ENCODE measurements at regions not wholly inside any gene's neighbourhood (a gene's known extent, or its start where the extent isn't known, plus 50 kb on each side); places are given as distances from the start of the nearest gene placed in this dataset.

DNA sequence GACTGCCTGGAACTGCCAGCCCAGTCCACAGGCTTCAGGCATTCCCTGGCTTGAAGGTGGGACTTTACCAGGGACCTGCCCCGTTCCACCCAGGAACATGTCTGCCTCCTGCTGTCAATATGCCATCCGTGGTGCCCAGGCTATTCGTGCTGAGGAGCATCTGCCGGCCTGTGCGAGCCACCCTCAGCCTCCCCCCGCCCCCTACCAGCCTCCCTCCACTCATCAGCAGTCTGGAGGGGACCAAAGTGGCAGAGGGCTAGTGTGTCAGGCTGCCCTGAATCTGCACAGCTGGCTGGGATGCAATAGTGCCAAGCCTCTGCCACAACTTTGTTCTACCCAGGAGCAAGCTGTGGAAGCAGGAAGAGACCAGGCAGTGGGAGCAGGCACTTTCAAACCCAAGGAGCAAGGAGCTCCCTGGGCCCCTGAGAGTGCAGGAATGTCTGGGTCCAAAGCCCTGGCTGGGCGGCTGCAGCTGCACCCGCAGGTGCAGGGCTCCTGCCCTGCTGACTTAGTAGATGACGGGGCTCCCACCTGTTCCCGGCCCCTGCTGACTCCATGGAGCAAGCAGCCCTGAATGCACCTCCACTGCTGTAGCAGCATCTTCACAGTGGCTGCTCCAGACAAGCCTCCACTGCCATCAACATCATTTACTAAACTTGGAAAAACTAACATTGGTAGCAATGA lies 423.2 kb downstream of the RERGL start:
- no peak overlapping the region for H3K27ac ChIP-seq (ENCODE audit: low read length)
- no peaks in the 10 kb centered on the region for H3K36me3 ChIP-seq (replicated peaks; ENCODE audit: insufficient read depth, low read length)
- no peaks in the 10 kb centered on the region for H3K79me2 ChIP-seq (ENCODE audit: low read length)
- DNase-seq, result no peak
- no peak overlapping the region for H3K4me3 ChIP-seq (ENCODE audit: low read length)
- no peak overlapping the region for H2AFZ ChIP-seq (ENCODE audit: low read length)
- H3K9me2 ChIP-seq (replicated peaks; ENCODE audit: insufficient read depth, low read length), result no peaks in the 10 kb centered on the region
- no peak overlapping the region for H3K4me2 ChIP-seq (ENCODE audit: low read depth, low read length)
- H3K9ac ChIP-seq (ENCODE audit: low read length), result no peak overlapping the region
- H3K27me3 ChIP-seq (replicated peaks; ENCODE audit: insufficient read depth, low read length), result no peaks in the 10 kb centered on the region
- H3K9me3 ChIP-seq (replicated peaks; ENCODE audit: insufficient read depth, low read length), result no peaks in the 10 kb centered on the region
- TF ChIP-seq EZH2 (optimal IDR thresholded peaks at IDR 0.05; ENCODE audit: low read depth, low read length), result no peak
- TF ChIP-seq EZH2phosphoT487 (IDR thresholded peaks at IDR 0.05; ENCODE audit: low read length), result no peak
- TF ChIP-seq, protein P1, sequence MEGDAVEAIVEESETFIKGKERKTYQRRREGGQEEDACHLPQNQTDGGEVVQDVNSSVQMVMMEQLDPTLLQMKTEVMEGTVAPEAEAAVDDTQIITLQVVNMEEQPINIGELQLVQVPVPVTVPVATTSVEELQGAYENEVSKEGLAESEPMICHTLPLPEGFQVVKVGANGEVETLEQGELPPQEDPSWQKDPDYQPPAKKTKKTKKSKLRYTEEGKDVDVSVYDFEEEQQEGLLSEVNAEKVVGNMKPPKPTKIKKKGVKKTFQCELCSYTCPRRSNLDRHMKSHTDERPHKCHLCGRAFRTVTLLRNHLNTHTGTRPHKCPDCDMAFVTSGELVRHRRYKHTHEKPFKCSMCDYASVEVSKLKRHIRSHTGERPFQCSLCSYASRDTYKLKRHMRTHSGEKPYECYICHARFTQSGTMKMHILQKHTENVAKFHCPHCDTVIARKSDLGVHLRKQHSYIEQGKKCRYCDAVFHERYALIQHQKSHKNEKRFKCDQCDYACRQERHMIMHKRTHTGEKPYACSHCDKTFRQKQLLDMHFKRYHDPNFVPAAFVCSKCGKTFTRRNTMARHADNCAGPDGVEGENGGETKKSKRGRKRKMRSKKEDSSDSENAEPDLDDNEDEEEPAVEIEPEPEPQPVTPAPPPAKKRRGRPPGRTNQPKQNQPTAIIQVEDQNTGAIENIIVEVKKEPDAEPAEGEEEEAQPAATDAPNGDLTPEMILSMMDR (IDR thresholded peaks at IDR 0.05; ENCODE audit: low read length), result no peak
- no peaks in the 10 kb centered on the region for H4K20me1 ChIP-seq (ENCODE audit: insufficient read depth, low read length)
- H3K4me1 ChIP-seq (ENCODE audit: low read length), result no peaks in the 10 kb centered on the region
- H3F3A ChIP-seq (ENCODE audit: insufficient read depth, low read length), result no peaks in the 10 kb centered on the region

DNA sequence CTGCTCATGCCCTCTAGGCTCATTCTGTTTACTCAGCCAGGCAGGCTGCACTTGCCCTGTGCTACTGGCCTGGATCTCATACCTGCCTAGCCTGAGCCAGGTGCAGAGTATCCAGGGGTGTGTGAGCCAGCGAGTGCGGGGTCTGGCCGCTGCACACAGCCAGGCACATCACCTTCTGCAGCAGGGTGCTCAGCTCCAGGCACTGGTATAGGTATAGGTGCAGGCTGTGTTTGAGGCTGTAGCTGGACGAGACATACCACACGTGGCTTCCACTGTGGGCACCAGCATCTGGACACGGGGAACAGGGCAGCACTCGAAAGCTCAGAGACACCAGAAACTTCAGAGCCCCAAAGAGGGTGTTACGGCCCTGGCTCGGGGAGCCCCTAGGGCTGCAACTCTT lies 424.2 kb downstream of the RERGL start:
- Histone ChIP-seq H3K9me2 (replicated peaks; ENCODE audit: insufficient read depth, low read length) (no peaks in the 10 kb centered on the region), H3K4me2 (ENCODE audit: low read depth, low read length) (no peak overlapping the region), H3K27me3 (replicated peaks; ENCODE audit: insufficient read depth, low read length) (no peaks in the 10 kb centered on the region), H3K4me3 (ENCODE audit: low read length) (no peak overlapping the region), H4K20me1 (ENCODE audit: insufficient read depth, low read length) (no peaks in the 10 kb centered on the region), H3F3A (ENCODE audit: insufficient read depth, low read length) (no peaks in the 10 kb centered on the region), H3K27ac (ENCODE audit: low read length) (no peak overlapping the region), H3K36me3 (replicated peaks; ENCODE audit: insufficient read depth, low read length) (no peaks in the 10 kb centered on the region), H2AFZ (ENCODE audit: low read length) (no peak overlapping the region), H3K4me1 (ENCODE audit: low read length) (no peaks in the 10 kb centered on the region), H3K9me3 (replicated peaks; ENCODE audit: insufficient read depth, low read length) (no peaks in the 10 kb centered on the region), H3K9ac (ENCODE audit: low read length) (no peak overlapping the region), H3K79me2 (ENCODE audit: low read length) (no peaks in the 10 kb centered on the region)
- DNase-seq, result no peak
- TF ChIP-seq EZH2 (optimal IDR thresholded peaks at IDR 0.05; ENCODE audit: low read depth, low read length) (no peak), EZH2phosphoT487 (IDR thresholded peaks at IDR 0.05; ENCODE audit: low read length) (no peak)
- TF ChIP-seq, protein P1 (IDR thresholded peaks at IDR 0.05; ENCODE audit: low read length), result no peak

DNA sequence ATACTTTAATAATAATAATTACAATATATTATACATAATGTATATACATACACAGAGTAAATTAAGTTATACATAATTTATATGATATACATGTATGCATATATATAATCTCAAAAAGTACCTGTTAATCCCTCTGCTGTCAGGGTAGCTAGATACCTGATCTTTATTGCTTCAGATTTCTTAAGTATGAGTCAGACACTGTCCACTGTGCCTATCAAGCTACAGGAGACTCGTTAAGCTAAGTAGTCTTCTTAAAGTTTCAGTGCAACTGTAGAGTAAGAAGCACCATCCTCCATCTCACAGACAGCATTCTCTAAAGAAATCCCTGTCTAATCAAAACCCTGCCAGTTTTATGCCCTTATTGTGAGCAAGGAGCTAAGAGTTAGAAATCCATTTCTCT lies 428.7 kb downstream of the RERGL start:
- no peak overlapping the region for H3K4me2 ChIP-seq (ENCODE audit: low read depth, low read length)

More for the DNA sequence above, 428.7 kb downstream of the RERGL start:
- Histone ChIP-seq H3K9me3 (replicated peaks; ENCODE audit: insufficient read depth, low read length) (no peaks in the 10 kb centered on the region), H2AFZ (ENCODE audit: low read length) (no peak overlapping the region), H3K36me3 (replicated peaks; ENCODE audit: insufficient read depth, low read length) (no peaks in the 10 kb centered on the region), H3K4me1 (ENCODE audit: low read length) (no peaks in the 10 kb centered on the region), H3K9ac (ENCODE audit: low read length) (no peak overlapping the region), H3K79me2 (ENCODE audit: low read length) (no peaks in the 10 kb centered on the region), H3K4me3 (ENCODE audit: low read length) (no peak overlapping the region), H3F3A (ENCODE audit: insufficient read depth, low read length) (no peaks in the 10 kb centered on the region), H3K27me3 (replicated peaks; ENCODE audit: insufficient read depth, low read length) (no peaks in the 10 kb centered on the region), H3K9me2 (replicated peaks; ENCODE audit: insufficient read depth, low read length) (no peaks in the 10 kb centered on the region), H4K20me1 (ENCODE audit: insufficient read depth, low read length) (no peaks in the 10 kb centered on the region), H3K27ac (ENCODE audit: low read length) (no peak overlapping the region)
- TF ChIP-seq, protein P1 (IDR thresholded peaks at IDR 0.05; ENCODE audit: low read length), result no peak
- TF ChIP-seq EZH2phosphoT487 (IDR thresholded peaks at IDR 0.05; ENCODE audit: low read length), result no peak
- DNase-seq, result no peak

Data from MM.1S (cell line).